Breast epithelium (tissue), 3 donors: ENCODE measurements at regions not wholly inside any gene's neighbourhood (a gene's known extent, or its start where the extent isn't known, plus 50 kb on each side); places are given as distances from the start of the nearest gene placed in this dataset.

ENCODE experiments used
- POLR2A ChIP-seq: fragments of 450-650 bp; IDR thresholded peaks from one replicate; pipeline ENCODE4 v1.6.1; 2016; ENCODE audit warnings: antibody characterized with exemption, mild to moderate bottlenecking, moderate library complexity
- POLR2AphosphoS5 ChIP-seq, 3 donors: sonication (generic); formaldehyde crosslinking; IDR thresholded peaks; one replicate each; pipeline ENCODE4 v1.6.1; 2017; ENCODE audit warnings: antibody characterized with exemption in 3 of 3
- TF ChIP-seq, protein P1 (sequence below), 3 donors: fragments of 450-650 bp; IDR thresholded peaks; one replicate each; pipeline ENCODE4 v1.5.1; 2016 to 2017; ENCODE audit warnings: antibody characterized with exemption in 3 of 3, mild to moderate bottlenecking in 3 of 3, moderate library complexity in 3 of 3

DNA sequence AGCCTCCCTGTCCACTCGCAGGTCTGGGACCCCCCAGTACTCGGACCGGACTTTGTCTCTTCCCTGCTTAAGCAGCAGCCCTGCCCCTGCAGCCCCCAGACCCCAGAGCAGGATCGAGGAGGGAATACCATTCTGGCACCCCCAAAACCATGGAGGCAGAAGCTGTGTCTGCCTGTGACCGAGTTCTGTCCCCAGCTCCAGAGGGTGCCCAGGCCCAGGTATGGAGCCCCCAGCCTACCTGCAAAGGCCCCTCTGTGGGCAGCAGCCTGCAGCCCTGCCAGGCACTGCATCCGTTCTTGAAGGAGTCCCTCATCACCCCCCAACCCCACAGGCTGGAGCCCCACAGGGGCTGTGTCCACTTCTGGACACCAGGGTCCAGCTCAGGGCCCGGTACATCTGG, 163.8 kb downstream of the BRD1 start:
- TF ChIP-seq, protein P1, sequence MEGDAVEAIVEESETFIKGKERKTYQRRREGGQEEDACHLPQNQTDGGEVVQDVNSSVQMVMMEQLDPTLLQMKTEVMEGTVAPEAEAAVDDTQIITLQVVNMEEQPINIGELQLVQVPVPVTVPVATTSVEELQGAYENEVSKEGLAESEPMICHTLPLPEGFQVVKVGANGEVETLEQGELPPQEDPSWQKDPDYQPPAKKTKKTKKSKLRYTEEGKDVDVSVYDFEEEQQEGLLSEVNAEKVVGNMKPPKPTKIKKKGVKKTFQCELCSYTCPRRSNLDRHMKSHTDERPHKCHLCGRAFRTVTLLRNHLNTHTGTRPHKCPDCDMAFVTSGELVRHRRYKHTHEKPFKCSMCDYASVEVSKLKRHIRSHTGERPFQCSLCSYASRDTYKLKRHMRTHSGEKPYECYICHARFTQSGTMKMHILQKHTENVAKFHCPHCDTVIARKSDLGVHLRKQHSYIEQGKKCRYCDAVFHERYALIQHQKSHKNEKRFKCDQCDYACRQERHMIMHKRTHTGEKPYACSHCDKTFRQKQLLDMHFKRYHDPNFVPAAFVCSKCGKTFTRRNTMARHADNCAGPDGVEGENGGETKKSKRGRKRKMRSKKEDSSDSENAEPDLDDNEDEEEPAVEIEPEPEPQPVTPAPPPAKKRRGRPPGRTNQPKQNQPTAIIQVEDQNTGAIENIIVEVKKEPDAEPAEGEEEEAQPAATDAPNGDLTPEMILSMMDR (IDR thresholded peaks at IDR 0.05): no peak
- no peak for TF ChIP-seq POLR2A
- no peak for TF ChIP-seq POLR2AphosphoS5 (IDR thresholded peaks at IDR 0.05)
